ENCODE measurements at regions not wholly inside any gene's neighbourhood (a gene's known extent, or its start where the extent isn't known, plus 50 kb on each side); places are given as distances from the start of the nearest gene placed in this dataset.

DNA sequence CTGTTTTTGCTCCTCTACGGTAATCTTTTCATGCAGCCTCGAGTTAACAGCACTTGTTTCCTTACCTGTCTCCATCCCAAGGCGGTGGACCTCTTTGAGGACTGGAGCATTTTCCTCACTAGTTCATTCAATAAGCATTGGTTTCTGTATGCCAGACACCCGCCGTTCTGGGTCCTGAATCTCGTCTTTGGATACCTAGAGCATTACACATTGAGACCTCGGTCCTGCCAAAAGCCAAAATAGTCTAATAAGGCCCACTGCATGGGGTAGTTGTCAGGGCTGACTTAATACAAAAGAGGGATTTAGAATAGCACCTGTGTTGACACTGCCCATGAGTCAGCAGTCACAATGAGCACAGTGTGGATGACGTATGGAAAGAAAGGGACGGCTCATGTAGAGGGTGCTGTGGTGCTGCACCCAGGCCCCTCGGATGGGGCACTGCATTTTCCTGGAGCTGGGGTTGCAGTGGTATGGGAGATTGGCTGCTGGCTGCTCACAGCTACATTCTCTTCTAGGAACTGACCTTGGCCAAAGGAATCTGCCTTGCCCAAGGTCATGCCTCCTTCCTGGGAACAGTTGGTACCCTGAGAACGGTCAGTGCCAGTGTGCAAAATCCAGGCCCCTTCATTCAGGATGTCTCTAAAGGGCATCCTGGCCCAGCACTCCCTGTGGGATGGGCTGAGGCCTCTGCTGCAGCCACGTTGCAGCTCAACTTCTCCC, 126.9 kb upstream of the NCK2 start:
- no peak overlapping the region for H3K27ac Mint-ChIP-seq
- no peaks in the 10 kb centered on the region for H3K36me3 Mint-ChIP-seq (ENCODE audit: low read depth)
- no peaks in the 10 kb centered on the region for H3K9me3 Mint-ChIP-seq
- H3K27me3 Mint-ChIP-seq = peaks cover 4% of the 10 kb centered on the region
- H3K4me1 Mint-ChIP-seq (ENCODE audit: low read depth) = peaks cover 7% of the 10 kb centered on the region
- no peak overlapping the region for H3K4me3 Mint-ChIP-seq

GRCh38 chr2:105615305-105615704, 129.4 kb upstream of the NCK2 start:
- Mint-ChIP-seq H3K36me3 (ENCODE audit: low read depth) (no peaks in the 10 kb centered on the region), H3K4me3 (no peak overlapping the region), H3K9me3 (no peaks in the 10 kb centered on the region), H3K4me1 (ENCODE audit: low read depth) (peaks cover 7% of the 10 kb centered on the region), H3K27me3 (peaks cover 4% of the 10 kb centered on the region), H3K27ac (no peak overlapping the region)

GRCh38 chr2:105611811-105612424, 132.8 kb upstream of the NCK2 start:
- Mint-ChIP-seq H3K36me3 (ENCODE audit: low read depth) (no peaks in the 10 kb centered on the region), H3K9me3 (no peaks in the 10 kb centered on the region), H3K27ac (no peak overlapping the region), H3K4me1 (ENCODE audit: low read depth) (no peaks in the 10 kb centered on the region), H3K27me3 (no peaks in the 10 kb centered on the region), H3K4me3 (no peak overlapping the region)

GRCh38 chr2:105611333-105611637, 133.4 kb upstream of the NCK2 start:
- Mint-ChIP-seq H3K27ac (no peak overlapping the region), H3K4me3 (no peak overlapping the region), H3K36me3 (ENCODE audit: low read depth) (no peaks in the 10 kb centered on the region), H3K4me1 (ENCODE audit: low read depth) (no peaks in the 10 kb centered on the region), H3K27me3 (no peaks in the 10 kb centered on the region), H3K9me3 (no peaks in the 10 kb centered on the region)

GRCh38 chr2:105610576-105611332, 134.0 kb upstream of the NCK2 start:
- H3K36me3 Mint-ChIP-seq (ENCODE audit: low read depth) = no peaks in the 10 kb centered on the region
- H3K4me3 Mint-ChIP-seq = no peak overlapping the region
- no peaks in the 10 kb centered on the region for H3K4me1 Mint-ChIP-seq (ENCODE audit: low read depth)
- H3K27ac Mint-ChIP-seq = no peak overlapping the region
- H3K27me3 Mint-ChIP-seq = no peaks in the 10 kb centered on the region
- no peaks in the 10 kb centered on the region for H3K9me3 Mint-ChIP-seq

- Mint-ChIP-seq H3K27me3 (no peaks in the 10 kb centered on the region), H3K27ac (no peak overlapping the region), H3K4me1 (ENCODE audit: low read depth) (no peaks in the 10 kb centered on the region), H3K9me3 (no peaks in the 10 kb centered on the region), H3K4me3 (no peak overlapping the region), H3K36me3 (ENCODE audit: low read depth) (no peaks in the 10 kb centered on the region)
Measured at GRCh38 chr2:105609746-105610402, 134.8 kb upstream of the NCK2 start.

DNA sequence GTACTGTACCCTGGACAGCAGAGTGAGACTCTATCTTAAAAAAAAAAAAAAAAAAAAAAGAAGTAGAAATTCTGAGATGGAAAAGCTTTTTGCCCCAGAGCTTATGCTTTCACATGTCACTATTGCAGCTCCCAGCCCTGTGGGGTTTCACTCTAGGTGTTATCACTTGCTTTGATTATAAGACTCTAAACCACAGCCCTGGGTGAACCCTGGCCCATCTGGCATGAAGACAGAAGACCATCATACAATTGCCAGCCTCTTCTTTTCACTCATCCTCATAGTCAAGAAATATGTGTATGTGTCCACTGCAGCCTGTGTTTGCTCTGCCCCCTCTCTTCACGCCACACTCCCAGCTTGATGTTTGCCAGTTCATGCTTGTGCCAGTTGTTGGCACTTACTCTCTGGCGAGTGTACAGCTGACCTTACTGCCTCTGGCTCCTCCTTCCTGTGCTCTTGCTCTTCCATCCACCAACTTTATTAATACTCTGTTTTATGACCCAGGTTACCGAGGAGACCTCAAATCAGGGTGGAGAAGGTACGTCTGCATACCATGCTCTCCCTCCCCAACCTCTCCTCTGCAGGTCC, 136.7 kb upstream of the NCK2 start:
- H3K36me3 Mint-ChIP-seq (ENCODE audit: low read depth) = no peaks in the 10 kb centered on the region
- no peaks in the 10 kb centered on the region for H3K9me3 Mint-ChIP-seq
- H3K27ac Mint-ChIP-seq = no peak overlapping the region
- no peaks in the 10 kb centered on the region for H3K4me1 Mint-ChIP-seq (ENCODE audit: low read depth)
- H3K27me3 Mint-ChIP-seq = no peaks in the 10 kb centered on the region
- H3K4me3 Mint-ChIP-seq = no peak overlapping the region

DNA sequence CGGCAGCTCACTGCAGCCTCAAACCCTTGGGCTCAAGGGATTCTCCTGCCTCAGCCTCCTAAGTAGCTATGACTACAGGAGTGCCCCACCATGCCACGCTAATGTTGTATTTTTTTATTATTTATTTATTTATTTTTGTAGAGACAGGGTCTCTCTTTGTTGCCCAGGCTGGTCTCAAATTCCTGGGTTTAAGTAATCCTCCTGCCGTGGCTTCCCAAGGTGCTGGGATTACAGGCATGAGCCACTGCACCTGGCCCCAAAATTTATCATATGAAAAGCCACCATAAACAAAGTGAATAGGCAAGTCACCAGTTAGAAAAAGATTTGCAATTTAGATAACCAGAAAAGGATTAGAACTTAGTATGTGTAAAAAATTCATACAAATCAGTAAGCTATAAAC, 138.6 kb upstream of the NCK2 start:
- Mint-ChIP-seq H3K27me3 (no peaks in the 10 kb centered on the region), H3K36me3 (ENCODE audit: low read depth) (no peaks in the 10 kb centered on the region), H3K4me1 (ENCODE audit: low read depth) (no peaks in the 10 kb centered on the region), H3K4me3 (no peak overlapping the region), H3K9me3 (no peaks in the 10 kb centered on the region), H3K27ac (no peak overlapping the region)

DNA sequence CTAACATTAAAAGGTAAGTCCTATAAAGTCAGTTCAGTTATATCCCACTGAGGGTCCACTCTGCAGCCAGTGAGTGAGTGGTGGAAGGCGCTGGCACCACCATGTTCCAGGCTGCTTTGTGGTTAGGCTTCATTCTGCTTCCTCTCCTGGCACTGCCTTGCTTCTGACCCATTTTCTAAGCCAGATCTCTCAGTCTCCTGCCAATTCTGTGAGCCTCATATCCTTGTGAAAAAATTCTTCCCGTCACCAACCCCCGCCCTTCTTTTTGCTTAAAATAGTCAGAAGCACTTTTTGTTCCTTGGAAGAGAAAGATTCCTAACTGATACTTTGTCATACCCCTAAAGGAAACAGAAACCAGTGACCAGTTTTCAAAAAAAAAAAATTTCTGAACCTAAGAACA, 139.8 kb upstream of the NCK2 start:
- no peak overlapping the region for H3K4me3 Mint-ChIP-seq
- no peaks in the 10 kb centered on the region for H3K36me3 Mint-ChIP-seq (ENCODE audit: low read depth)

DNA sequence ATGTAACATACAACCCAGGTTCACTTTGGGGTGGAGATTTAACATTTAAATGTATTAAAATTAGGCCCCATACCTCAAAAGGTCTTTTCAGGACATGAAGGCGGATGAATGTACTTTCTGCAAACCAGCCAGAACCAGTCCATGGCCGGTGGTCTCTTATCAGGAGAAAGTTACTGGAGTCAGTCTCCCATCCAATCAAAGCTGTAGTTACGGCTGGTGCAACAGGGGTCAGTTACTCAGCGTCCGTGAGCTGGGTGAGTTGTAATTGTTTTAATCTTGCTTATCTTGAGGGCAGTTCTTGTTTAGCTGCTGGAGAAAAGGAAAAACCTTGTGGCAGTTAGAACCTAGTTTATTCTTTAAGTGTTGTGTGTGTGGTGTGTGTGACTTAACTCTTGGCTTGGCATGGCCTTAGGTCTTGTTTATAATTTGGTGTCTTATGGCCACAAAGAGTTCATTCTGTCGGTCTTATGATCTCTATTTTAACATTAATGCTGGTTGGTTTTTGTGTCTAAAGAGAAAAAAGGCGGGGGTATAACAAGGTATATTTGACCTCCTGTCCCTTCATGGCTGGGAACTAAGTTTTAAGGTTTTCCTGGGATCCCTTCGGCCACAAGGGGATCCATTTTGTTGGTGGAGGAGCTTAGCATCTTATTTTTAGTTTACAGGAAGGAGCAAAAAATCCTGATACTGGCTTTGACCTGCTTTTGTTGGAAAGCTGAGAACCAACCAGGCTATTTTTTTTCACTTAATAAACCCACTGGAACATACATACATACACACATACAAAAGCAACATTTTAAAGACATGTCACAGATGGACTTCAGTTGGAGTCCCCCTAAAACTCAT, 143.5 kb upstream of the NCK2 start:
- Mint-ChIP-seq H3K27ac (no peak overlapping the region), H3K36me3 (ENCODE audit: low read depth) (no peaks in the 10 kb centered on the region), H3K27me3 (no peaks in the 10 kb centered on the region), H3K9me3 (no peaks in the 10 kb centered on the region), H3K4me1 (ENCODE audit: low read depth) (peaks cover 12% of the 10 kb centered on the region), H3K4me3 (no peak overlapping the region)

More for the DNA sequence above, 139.8 kb upstream of the NCK2 start:
- Mint-ChIP-seq H3K27ac (no peak overlapping the region), H3K4me1 (ENCODE audit: low read depth) (no peaks in the 10 kb centered on the region), H3K9me3 (no peaks in the 10 kb centered on the region), H3K27me3 (no peaks in the 10 kb centered on the region)

- Mint-ChIP-seq H3K4me1 (ENCODE audit: low read depth) (peaks cover 17% of the 10 kb centered on the region), H3K9me3 (no peaks in the 10 kb centered on the region), H3K4me3 (no peak overlapping the region), H3K36me3 (ENCODE audit: low read depth) (no peaks in the 10 kb centered on the region), H3K27ac (no peak overlapping the region), H3K27me3 (no peaks in the 10 kb centered on the region)
Measured at GRCh38 chr2:105600602-105600948, 144.1 kb upstream of the NCK2 start.

DNA sequence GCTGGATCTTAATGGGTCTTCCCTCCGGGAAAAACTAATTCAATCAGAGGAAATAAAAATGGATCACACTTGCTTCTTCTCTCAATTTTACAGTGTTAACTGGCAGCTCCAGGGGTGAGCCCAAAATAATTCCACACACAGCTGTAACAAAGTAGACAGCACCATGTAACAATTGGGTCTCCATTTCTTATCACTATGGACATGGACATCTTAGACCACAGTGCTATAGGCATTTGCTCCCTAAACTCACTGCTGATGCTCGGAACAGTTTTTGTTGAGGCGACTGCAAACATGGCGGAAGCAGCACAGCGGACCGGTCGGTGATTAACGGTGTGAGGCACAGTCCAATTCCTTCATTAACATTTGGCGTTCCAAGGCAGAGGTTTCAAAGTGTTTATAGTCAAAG, 144.7 kb upstream of the NCK2 start:
- Mint-ChIP-seq H3K27me3 (no peaks in the 10 kb centered on the region), H3K36me3 (ENCODE audit: low read depth) (no peaks in the 10 kb centered on the region), H3K9me3 (no peaks in the 10 kb centered on the region), H3K4me3 (no peak overlapping the region), H3K27ac (no peak overlapping the region), H3K4me1 (ENCODE audit: low read depth) (peaks cover 22% of the 10 kb centered on the region)

DNA sequence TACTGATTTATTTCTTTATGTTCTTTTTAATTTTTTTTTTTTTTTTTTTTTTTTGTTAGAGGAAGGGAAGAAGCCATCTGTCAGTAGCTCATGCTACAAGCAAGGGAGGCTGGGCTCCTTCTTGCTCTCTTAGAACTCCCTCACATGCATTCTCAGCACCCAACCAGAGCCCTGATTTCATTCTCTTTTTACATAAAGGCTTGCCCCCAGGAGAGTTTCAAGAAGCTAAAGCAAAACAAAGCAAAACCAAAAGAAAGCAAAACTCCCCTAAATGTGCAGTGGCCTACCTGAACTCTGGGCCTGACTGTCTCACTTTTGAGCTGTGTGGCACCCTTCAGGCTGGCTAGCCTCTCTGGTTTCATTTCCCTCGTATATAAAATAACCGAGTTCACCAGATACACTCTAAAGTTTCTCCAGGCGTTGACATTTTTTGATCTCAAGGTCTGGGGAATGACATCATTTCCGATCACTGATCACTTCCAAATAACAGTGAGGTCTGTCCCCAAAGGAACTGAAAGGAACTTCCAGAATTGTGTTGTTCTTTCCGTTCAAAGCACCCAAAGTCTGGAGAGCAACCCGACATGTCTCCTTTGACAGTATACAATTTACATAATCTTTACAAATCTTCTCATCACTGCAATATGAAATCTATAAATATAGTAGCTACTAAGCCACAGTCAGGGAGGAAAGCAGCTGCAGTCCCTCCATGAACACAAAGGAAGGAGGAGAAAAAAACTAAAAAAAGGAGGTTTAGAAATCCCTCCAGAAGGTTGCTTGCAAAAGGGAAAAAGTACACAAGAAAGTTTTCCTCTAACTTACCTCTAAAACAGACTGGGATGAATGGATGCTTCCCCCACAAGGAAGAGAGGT, 145.6 kb upstream of the NCK2 start:
- Mint-ChIP-seq H3K27me3 (no peaks in the 10 kb centered on the region), H3K4me1 (ENCODE audit: low read depth) (peaks cover 22% of the 10 kb centered on the region), H3K36me3 (ENCODE audit: low read depth) (no peaks in the 10 kb centered on the region), H3K27ac (no peak overlapping the region), H3K4me3 (no peak overlapping the region), H3K9me3 (no peaks in the 10 kb centered on the region)
